ENCODE measurements at regions not wholly inside any gene's neighbourhood (a gene's known extent, or its start where the extent isn't known, plus 50 kb on each side); places are given as distances from the start of the nearest gene placed in this dataset.

DNA sequence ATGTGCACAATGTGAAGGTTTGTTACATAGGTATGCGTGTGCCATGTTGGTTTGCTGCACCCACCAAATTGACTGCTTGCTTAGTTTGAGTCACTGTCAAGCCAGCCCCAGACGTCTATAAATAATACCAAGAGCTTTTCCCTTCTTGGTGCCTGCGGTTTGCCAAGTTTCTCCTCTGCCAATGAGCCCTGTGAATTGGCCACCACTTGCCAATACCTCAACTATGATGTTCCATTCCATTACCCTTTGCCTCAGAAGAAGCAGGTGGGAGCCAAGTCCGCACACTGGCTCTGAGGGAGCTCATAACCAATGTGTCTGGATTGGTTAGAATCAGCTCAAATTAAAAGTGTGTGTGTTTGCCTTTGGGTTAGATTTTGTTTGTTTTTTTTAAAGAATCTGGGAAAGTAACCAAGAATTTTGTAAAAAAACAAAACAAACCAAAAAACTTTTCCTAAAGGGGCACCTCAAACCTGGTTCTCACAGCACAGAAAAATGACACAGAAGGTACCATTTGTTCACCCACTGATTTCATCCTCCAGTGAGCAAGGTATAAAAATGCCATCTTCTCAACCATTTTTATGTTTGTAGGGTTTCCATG, 209.3 kb upstream of the PRNP start:
- intact Hi-C loops (cut with DNase I; ENCODE audit: low total_unique reads) = no loop called here
- DNase-seq (ENCODE audit: low spot score in 2 of 2) = no peak
- TF ChIP-seq POLR2A (IDR thresholded peaks at IDR 0.05) = no peak
- no peak for TF ChIP-seq CTCF (IDR thresholded peaks at IDR 0.05)
- H3K4me3 ChIP-seq (ENCODE audit: low read depth, poor library complexity, severe bottlenecking) = no peak overlapping the region
- 43 to 54% methylated on average over 4 of the region's 4 CpGs for WGBS, 2 donors

DNA sequence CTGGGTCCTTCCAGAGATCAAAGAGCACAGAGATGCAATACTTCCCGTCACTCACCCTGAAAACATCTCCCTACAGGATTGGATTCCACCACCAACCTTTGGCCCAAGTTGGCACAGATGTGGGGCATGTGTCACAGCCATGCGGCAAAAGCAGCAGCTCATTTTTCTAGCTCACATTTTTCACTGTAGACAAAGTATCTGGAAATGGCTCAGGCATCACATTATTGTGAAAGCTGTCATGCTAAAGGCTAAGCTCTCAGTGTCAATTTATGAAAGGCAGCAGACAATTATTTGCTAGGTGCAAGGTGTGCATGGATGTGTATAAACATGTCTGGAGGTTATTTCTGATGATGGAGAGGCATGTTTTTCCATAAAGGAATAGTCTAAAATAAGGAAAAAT, 213.3 kb upstream of the PRNP start:
- WGBS, 2 donors = 37 to 49% methylated on average over 2 of the region's 2 CpGs
- TF ChIP-seq CTCF (IDR thresholded peaks at IDR 0.05) (no peak), POLR2A (IDR thresholded peaks at IDR 0.05) (no peak)
- DNase-seq (ENCODE audit: low spot score in 2 of 2) = no peak
- no peak overlapping the region for H3K4me3 ChIP-seq (ENCODE audit: low read depth, poor library complexity, severe bottlenecking)
- intact Hi-C loops (cut with DNase I; ENCODE audit: low total_unique reads) = no loop called here

DNA sequence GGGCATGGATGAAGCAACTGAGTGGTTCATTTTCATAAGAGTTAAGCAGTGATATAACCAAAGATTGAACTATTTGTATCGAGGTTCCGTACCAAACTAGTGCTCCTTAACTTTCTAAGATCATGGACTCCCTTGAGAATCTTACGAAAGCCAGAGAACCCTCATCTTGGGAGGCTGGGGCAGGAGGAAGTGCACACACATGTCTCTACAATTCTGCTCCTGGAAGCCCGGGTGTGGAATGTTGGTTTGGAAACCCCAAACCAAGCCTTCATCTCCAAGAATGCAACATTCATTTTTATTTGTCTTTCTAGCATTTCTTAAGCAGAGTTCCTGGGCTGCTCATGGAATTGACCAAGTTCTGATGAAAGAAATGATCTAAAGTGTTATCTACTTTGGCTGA, 215.0 kb upstream of the PRNP start:
- TF ChIP-seq POLR2A (IDR thresholded peaks at IDR 0.05) (no peak), CTCF (IDR thresholded peaks at IDR 0.05) (no peak)
- H3K4me3 ChIP-seq (ENCODE audit: low read depth, poor library complexity, severe bottlenecking) = no peak overlapping the region
- WGBS, 2 donors = 77 to 80% methylated on average over 4 of the region's 4 CpGs
- intact Hi-C loops (cut with DNase I; ENCODE audit: low total_unique reads) = no loop called here
- DNase-seq (ENCODE audit: low spot score in 2 of 2) = no peak

DNA sequence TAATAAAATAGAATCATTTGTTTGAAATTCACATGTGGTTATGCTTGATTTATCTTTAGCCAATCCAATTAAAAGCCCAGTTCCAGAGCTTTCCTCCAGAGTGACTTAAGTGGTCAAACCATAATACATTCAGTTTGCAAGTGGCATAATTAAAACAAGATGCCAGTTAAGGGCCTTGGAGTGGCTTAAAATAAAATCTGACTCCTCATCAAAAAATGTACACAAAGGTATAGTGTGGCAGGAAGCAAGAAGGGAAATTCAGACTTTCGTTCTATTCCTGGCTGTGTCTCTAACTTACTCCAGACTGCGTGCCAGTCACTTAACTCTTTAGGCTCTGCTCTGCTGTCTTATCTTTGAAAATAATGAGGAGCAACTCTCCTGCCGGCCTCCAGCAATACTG, 215.9 kb upstream of the PRNP start:
- TF ChIP-seq POLR2A (IDR thresholded peaks at IDR 0.05) = no peak
- intact Hi-C loops (cut with DNase I; ENCODE audit: low total_unique reads) = no loop called here
- 27 to 31% methylated on average over 3 of the region's 3 CpGs for WGBS, 2 donors
- DNase-seq (ENCODE audit: low spot score in 2 of 2) = no peak
- H3K4me3 ChIP-seq (ENCODE audit: low read depth, poor library complexity, severe bottlenecking) = no peak overlapping the region

DNA sequence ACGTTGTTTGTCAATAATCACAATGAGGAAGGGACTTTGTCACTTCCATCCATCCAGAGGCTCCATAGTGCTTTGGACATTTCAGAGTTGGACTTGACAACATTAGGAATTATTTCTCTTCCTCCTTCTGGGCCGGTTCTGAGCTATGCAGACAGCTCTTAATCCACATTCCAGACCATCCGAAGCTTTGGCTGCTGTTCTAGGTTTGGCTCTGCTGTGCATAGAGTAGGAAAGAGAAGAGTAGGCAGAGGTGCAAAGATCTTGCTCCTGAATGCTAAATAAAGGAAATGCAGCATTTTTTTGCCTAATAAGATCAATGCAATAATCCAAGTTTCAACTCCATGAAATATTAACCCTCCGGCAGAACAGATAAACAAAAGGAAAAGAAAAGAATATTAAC, 216.3 kb upstream of the PRNP start:
- WGBS, 2 donors = 57 to 61% methylated on average over 4 of the region's 4 CpGs
- no peak overlapping the region for H3K4me3 ChIP-seq (ENCODE audit: low read depth, poor library complexity, severe bottlenecking)
- intact Hi-C loops (cut with DNase I; ENCODE audit: low total_unique reads) = no loop called here
- no peak for TF ChIP-seq POLR2A (IDR thresholded peaks at IDR 0.05)
- no peak for TF ChIP-seq CTCF (IDR thresholded peaks at IDR 0.05)
- DNase-seq (ENCODE audit: low spot score in 2 of 2) = no peak

- DNase-seq (ENCODE audit: low spot score in 2 of 2) = no peak
- TF ChIP-seq CTCF (IDR thresholded peaks at IDR 0.05) (no peak), POLR2A (IDR thresholded peaks at IDR 0.05) (no peak)
- intact Hi-C loops (cut with DNase I; ENCODE audit: low total_unique reads) = no loop called here
- no peak overlapping the region for H3K4me3 ChIP-seq (ENCODE audit: low read depth, poor library complexity, severe bottlenecking)
- WGBS, 2 donors = 74 to 90% methylated on average over 1 of the region's 1 CpG
These were observed 218.1 kb upstream of the PRNP start for GRCh38 chr20:4468114-4468513.

Measured in lower leg skin (tissue), 4 donors.